ENCODE measurements at regions not wholly inside any gene's neighbourhood (a gene's known extent, or its start where the extent isn't known, plus 50 kb on each side); places are given as distances from the start of the nearest gene placed in this dataset.

DNA sequence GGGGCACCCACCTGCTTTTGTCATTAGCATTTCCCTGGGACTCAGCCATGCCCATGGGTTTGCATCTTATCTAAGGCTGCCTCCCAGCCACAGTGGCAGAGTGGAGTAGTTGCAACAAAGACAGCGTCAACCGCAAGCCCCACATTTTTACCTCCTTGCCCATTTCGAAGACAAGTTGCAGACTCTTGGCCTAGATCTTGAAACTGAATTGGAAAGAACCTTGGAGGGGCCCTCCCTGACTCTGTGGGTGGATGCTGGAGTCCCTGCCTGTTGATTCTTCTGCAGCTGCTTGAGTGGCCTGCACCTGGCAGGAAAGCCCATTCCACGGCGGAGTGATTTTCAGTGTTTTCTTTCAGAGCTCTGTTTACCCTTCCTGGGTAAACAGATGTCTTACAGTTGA, 309.0 kb downstream of the VRK1 start:
- no peak overlapping the region for H3K27ac ChIP-seq (ENCODE audit: extremely low read length, insufficient read depth, low read length)
- intact Hi-C loops (cut with micrococcal nuclease; ENCODE audit: unreplicated experiment) (no loop called here), in situ Hi-C loops (cut with HindIII; ENCODE audit: extremely low pct_ligation_motif_present, low pct_unique_long_range_greater_than_20kb) (no loop called here)
- ChIA-PET POLR2A (no interaction called here), CTCF (ENCODE audit: low intra/inter-chr PET ratio, low total read pairs) (no interaction called here)
- BruUV-seq (replicated peaks) = no TSS peak
- 0 out of 2 replicates have a peak, but pooled peaks cover 4% of the 10 kb centered on the region for H3K4me1 ChIP-seq (ENCODE audit: insufficient read depth, low read length)
- H3K36me3 ChIP-seq (replicated peaks in 1 of 2; ENCODE audit: control insufficient read depth in 1 of 2, insufficient read depth in 2 of 2, low read length in 2 of 2) = no peaks in the 10 kb centered on the region
- no peaks in the 10 kb centered on the region for H3K79me2 ChIP-seq (ENCODE audit: insufficient read depth, low read length)
- no peak overlapping the region for H2AFZ ChIP-seq (ENCODE audit: low read length)
- no peak overlapping the region for H3K9ac ChIP-seq (ENCODE audit: insufficient read depth, low read depth, low read length)
- H3K9me3 ChIP-seq (ENCODE audit: low read length) = no peaks in the 10 kb centered on the region
- TF ChIP-seq NFKBIZ (CRISPR knock-in tag; IDR thresholded peaks at IDR 0.05) (no peak), ZNF160 (CRISPR knock-in tag; IDR thresholded peaks at IDR 0.05) (no peak), JARID2 (CRISPR knock-in tag; IDR thresholded peaks at IDR 0.05; ENCODE audit: insufficient replicate concordance) (no peak), ZBTB7A (CRISPR knock-in tag; IDR thresholded peaks at IDR 0.05) (no peak), ZMYM2 (CRISPR knock-in tag; IDR thresholded peaks at IDR 0.05) (no peak), ZNF552 (CRISPR knock-in tag; IDR thresholded peaks at IDR 0.05; ENCODE audit: borderline replicate concordance) (no peak)
- H3K4me2 ChIP-seq (ENCODE audit: low read depth, low read length) = no peak overlapping the region
- DNase-seq (ENCODE audit: low spot score) (no peak), FAIRE-seq (no peak), ATAC-seq (no peak)
- peaks cover 0 to 21% of the 10 kb centered on the region in 2 experiments; a peak in 2 of 5 replicates for H3K27me3 ChIP-seq (ENCODE audit: control insufficient read depth in 1 of 2, insufficient read depth in 2 of 2, low read length in 2 of 2)
- H3K4me3 ChIP-seq (replicated peaks in 1 of 3; ENCODE audit: insufficient read depth in 1 of 3, low read depth in 2 of 3, low read length in 3 of 3) = no peak overlapping the region
- 9% methylated on average over 5 of the region's 5 CpGs for WGBS (ENCODE audit: low lambda C conversion rate)
- no peaks in the 10 kb centered on the region for H4K20me1 ChIP-seq (ENCODE audit: insufficient read depth, low read length)

DNA sequence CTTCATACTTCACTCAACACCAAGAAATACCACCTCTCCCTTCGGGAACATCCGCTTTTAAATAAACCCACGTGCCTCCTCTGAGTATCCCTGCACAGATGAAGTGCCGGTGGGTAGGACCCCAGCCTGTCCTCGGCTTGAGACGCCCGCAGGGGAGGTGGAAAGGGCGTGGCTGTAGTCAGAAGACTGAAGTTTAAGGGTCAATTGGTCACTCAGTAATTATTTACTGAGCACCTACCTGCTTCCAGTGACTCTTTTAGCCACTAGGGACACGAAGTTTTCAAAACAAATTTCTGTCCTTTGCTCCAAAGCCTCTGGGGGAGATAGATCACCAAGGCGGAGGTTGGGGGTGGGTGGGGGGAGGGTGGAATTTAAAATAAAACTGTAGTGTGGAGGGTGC, 309.4 kb downstream of the VRK1 start:
- WGBS (ENCODE audit: low lambda C conversion rate) = 14% methylated on average over 10 of the region's 10 CpGs
- DNase-seq (ENCODE audit: low spot score) (no peak), FAIRE-seq (no peak), ATAC-seq (no peak; the same call in 2 of the 3 replicates)
- no peak overlapping the region for H3K4me3 ChIP-seq (replicated peaks in 1 of 3; ENCODE audit: insufficient read depth in 1 of 3, low read depth in 2 of 3, low read length in 3 of 3)
- H3K9me3 ChIP-seq (ENCODE audit: low read length) = no peaks in the 10 kb centered on the region
- H2AFZ ChIP-seq (ENCODE audit: low read length) = no peak overlapping the region
- in situ Hi-C loops (cut with HindIII; ENCODE audit: extremely low pct_ligation_motif_present, low pct_unique_long_range_greater_than_20kb) (no loop called here), intact Hi-C loops (cut with micrococcal nuclease; ENCODE audit: unreplicated experiment) (no loop called here)
- H3K79me2 ChIP-seq (ENCODE audit: insufficient read depth, low read length) = no peaks in the 10 kb centered on the region
- H3K4me1 ChIP-seq (ENCODE audit: insufficient read depth, low read length) = 0 out of 2 replicates have a peak, but pooled peaks cover 4% of the 10 kb centered on the region
- no peak overlapping the region for H3K27ac ChIP-seq (ENCODE audit: extremely low read length, insufficient read depth, low read length)
- H3K4me2 ChIP-seq (ENCODE audit: low read depth, low read length) = no peak overlapping the region
- H3K9ac ChIP-seq (ENCODE audit: insufficient read depth, low read depth, low read length) = no peak overlapping the region
- ChIA-PET CTCF (ENCODE audit: low intra/inter-chr PET ratio, low total read pairs) (no interaction called here), POLR2A (no interaction called here)
- no peaks in the 10 kb centered on the region for H3K36me3 ChIP-seq (replicated peaks in 1 of 2; ENCODE audit: control insufficient read depth in 1 of 2, insufficient read depth in 2 of 2, low read length in 2 of 2)
- no TSS peak for BruUV-seq (replicated peaks)
- peaks cover 0 to 21% of the 10 kb centered on the region in 2 experiments; a peak in 2 of 5 replicates for H3K27me3 ChIP-seq (ENCODE audit: control insufficient read depth in 1 of 2, insufficient read depth in 2 of 2, low read length in 2 of 2)
- H4K20me1 ChIP-seq (ENCODE audit: insufficient read depth, low read length) = no peaks in the 10 kb centered on the region
- TF ChIP-seq ZSCAN9 (CRISPR knock-in tag; IDR thresholded peaks at IDR 0.05; ENCODE audit: borderline replicate concordance) = no peak
- TF ChIP-seq PRDM10 (CRISPR knock-in tag; IDR thresholded peaks at IDR 0.05; ENCODE audit: low read depth) = no peak
- TF ChIP-seq ONECUT2 (CRISPR knock-in tag; IDR thresholded peaks at IDR 0.05) = no peak
- TF ChIP-seq DR1 (CRISPR knock-in tag; IDR thresholded peaks at IDR 0.05) = no peak
- TF ChIP-seq HNF4A (CRISPR knock-in tag; IDR thresholded peaks at IDR 0.05) = no peak
- TF ChIP-seq HCFC1 (IDR thresholded peaks at IDR 0.05; ENCODE audit: low read depth, low read length) = no peak
- TF ChIP-seq SIX1 (CRISPR knock-in tag; IDR thresholded peaks at IDR 0.05; ENCODE audit: borderline replicate concordance) = no peak
- TF ChIP-seq RFXAP (CRISPR knock-in tag; IDR thresholded peaks at IDR 0.05; ENCODE audit: borderline replicate concordance) = no peak
- TF ChIP-seq ZNF33B (CRISPR knock-in tag; IDR thresholded peaks at IDR 0.05) = no peak
- TF ChIP-seq ZNF18 (CRISPR knock-in tag; IDR thresholded peaks at IDR 0.05; ENCODE audit: insufficient replicate concordance) = no peak

Data from HepG2 (cell line).